ENCODE measurements at regions not wholly inside any gene's neighbourhood (a gene's known extent, or its start where the extent isn't known, plus 50 kb on each side); places are given as distances from the start of the nearest gene placed in this dataset.

DNA sequence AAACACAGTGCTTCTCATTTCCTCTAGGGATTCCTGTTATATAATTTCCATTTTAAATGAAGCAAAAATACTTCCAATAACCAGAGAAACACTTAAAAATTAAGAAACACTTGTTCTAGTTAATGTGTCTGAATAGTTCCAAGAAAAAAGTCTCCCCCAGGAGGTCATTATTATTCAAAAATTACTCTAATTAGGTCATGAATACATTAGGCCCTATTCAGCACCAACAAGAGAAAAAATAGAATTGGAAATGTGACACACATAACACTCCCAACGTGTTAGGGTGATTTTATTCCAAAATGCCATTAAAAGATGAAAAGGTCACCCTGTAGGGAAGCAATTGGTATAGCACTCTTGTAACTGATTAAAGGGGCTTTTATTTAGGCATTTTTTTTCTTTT, 382.1 kb downstream of the TUSC7 start:
- no peak for TF ChIP-seq Cebpa-rat (IDR thresholded peaks at IDR 0.05)
- Histone ChIP-seq H3K36me3 (no peaks in the 10 kb centered on the region), H3K27me3 (no peaks in the 10 kb centered on the region), H3K4me3 (no peak overlapping the region), H4K20me1 (no peaks in the 10 kb centered on the region), H3K27ac (no peak overlapping the region), H3K9ac (no peak overlapping the region), H3K9me3 (replicated peaks in 1 of 11) (no peaks in the 10 kb centered on the region), H3K4me1 (no peaks in the 10 kb centered on the region), H3K4me2 (no peak overlapping the region)

DNA sequence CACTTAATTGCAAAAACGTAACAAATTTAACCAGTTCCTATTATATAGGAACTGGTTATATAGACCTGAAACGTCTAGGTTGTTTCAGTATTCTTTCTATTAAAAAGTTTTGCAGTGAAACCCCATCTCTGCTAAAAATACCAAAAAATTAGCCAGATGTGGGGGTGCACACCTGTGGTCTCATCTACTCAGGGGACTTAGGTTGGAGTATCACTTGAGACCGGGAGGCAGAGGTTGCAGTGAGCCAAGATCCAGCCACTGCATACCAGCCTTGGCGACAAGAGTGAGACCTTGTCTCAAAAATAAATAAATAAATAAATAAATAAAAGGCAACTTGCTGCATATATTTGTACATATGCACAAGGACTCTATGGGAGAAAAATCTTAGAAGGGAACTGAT, 387.0 kb downstream of the TUSC7 start:
- H3K36me3 ChIP-seq: no peaks in the 10 kb centered on the region
- no peak overlapping the region for H3K27ac ChIP-seq
- no peaks in the 10 kb centered on the region for H3K4me1 ChIP-seq
- no peak overlapping the region for H3K9ac ChIP-seq
- no peak overlapping the region for H3K4me3 ChIP-seq
- H4K20me1 ChIP-seq: no peaks in the 10 kb centered on the region
- no peak for TF ChIP-seq Cebpa-rat (IDR thresholded peaks at IDR 0.05)
- no peak overlapping the region for H3K4me2 ChIP-seq
- no peaks in the 10 kb centered on the region for H3K9me3 ChIP-seq (replicated peaks in 1 of 11)
- H3K27me3 ChIP-seq: no peaks in the 10 kb centered on the region

DNA sequence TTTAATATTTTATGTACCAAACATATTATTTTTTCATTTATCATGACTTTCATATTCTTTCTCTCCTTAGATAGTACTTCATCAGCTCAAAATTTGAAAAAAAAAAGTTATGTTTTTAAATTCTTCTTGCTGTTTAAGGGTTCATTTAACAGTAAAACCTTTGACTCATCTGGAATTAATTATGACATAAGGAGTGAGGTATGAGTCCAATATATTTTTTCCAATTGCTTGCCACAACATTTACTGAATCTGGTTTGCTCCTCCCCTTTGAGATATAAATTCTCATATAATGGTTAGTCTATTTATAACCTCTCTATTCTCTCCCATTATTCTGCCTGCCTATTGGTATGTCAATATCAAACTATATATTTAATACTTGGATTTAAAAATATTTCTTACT, 387.8 kb downstream of the TUSC7 start:
- TF ChIP-seq Cebpa-rat (IDR thresholded peaks at IDR 0.05): no peak
- Histone ChIP-seq H3K4me3 (no peak overlapping the region), H3K27ac (no peak overlapping the region), H3K36me3 (no peaks in the 10 kb centered on the region), H3K4me2 (no peak overlapping the region), H4K20me1 (no peaks in the 10 kb centered on the region), H3K9ac (no peak overlapping the region), H3K27me3 (no peaks in the 10 kb centered on the region), H3K4me1 (no peaks in the 10 kb centered on the region), H3K9me3 (replicated peaks in 1 of 11) (no peaks in the 10 kb centered on the region)

DNA sequence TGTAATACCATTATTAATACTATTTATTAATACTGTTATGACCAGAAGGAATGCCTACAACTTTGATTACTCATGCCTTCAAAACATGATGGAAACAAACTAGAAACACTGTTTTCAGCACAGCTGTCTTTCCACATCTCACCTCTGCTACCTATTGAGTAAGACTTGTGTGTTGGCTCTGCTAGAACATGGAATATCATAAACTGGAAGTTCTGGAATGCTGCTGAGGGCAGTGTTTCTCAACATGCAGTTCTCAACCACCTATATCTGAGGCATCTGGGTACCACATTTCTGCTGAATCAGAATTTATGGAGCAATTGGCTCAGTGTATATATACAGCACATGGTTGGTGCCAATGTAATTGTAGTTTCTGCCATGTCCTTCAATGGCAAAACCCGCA, 392.1 kb downstream of the TUSC7 start:
- Histone ChIP-seq H3K9me3 (replicated peaks in 1 of 11) (no peaks in the 10 kb centered on the region), H4K20me1 (no peaks in the 10 kb centered on the region), H3K4me1 (no peaks in the 10 kb centered on the region), H3K27me3 (no peaks in the 10 kb centered on the region), H3K4me2 (no peak overlapping the region), H3K9ac (no peak overlapping the region), H3K4me3 (no peak overlapping the region), H3K36me3 (no peaks in the 10 kb centered on the region), H3K27ac (no peak overlapping the region)
- no peak for TF ChIP-seq Cebpa-rat (IDR thresholded peaks at IDR 0.05)

DNA sequence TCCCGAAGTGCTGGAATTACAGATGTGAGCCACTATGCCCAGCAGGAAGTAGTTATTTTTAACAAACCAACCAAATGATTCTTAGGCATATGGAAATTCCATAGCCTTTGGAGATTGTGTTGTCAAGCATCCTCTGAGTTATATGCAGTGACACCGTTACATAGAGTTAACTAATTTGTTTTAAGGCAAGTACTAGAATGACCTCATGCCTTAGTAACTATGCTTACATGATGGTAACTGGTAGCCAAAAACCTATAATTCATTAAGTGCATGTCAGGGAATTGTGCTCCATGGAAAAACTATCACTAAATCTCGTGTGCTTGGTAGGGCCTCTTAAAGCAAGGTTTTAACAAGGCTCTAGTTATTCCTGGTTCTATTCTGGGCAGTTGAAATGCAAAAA, 392.8 kb downstream of the TUSC7 start:
- no peak for TF ChIP-seq Cebpa-rat (IDR thresholded peaks at IDR 0.05)
- H3K4me2 ChIP-seq: no peak overlapping the region
- no peaks in the 10 kb centered on the region for H3K36me3 ChIP-seq
- no peak overlapping the region for H3K27ac ChIP-seq
- no peaks in the 10 kb centered on the region for H3K4me1 ChIP-seq
- H3K9ac ChIP-seq: no peak overlapping the region
- no peaks in the 10 kb centered on the region for H3K9me3 ChIP-seq (replicated peaks in 1 of 11)
- no peaks in the 10 kb centered on the region for H3K27me3 ChIP-seq
- H3K4me3 ChIP-seq: no peak overlapping the region
- no peaks in the 10 kb centered on the region for H4K20me1 ChIP-seq

DNA sequence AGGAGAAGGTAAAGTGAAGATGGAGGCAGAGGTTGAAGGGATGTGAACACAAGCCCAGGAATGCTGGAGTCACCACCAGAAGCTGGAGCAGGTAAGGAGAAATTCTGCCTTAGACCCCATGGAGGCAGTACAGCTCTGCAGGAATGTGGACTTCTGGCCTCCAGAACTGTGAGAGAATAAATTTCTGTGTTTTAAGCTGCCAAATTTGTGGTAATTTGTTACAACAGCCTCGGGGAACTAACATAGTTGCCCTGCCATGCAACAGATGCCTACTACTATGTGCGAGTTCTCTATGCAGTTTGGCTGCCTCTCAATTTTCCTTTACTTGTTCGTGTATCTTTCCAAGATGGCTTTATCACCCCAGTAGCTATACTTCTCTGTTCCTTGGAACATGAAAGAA, 394.1 kb downstream of the TUSC7 start:
- Histone ChIP-seq H3K4me1 (no peaks in the 10 kb centered on the region), H3K4me2 (no peak overlapping the region), H3K9me3 (replicated peaks in 1 of 11) (no peaks in the 10 kb centered on the region), H3K36me3 (no peaks in the 10 kb centered on the region), H3K9ac (no peak overlapping the region), H3K4me3 (no peak overlapping the region), H4K20me1 (no peaks in the 10 kb centered on the region), H3K27ac (no peak overlapping the region), H3K27me3 (no peaks in the 10 kb centered on the region)
- TF ChIP-seq Cebpa-rat (IDR thresholded peaks at IDR 0.05): no peak

DNA sequence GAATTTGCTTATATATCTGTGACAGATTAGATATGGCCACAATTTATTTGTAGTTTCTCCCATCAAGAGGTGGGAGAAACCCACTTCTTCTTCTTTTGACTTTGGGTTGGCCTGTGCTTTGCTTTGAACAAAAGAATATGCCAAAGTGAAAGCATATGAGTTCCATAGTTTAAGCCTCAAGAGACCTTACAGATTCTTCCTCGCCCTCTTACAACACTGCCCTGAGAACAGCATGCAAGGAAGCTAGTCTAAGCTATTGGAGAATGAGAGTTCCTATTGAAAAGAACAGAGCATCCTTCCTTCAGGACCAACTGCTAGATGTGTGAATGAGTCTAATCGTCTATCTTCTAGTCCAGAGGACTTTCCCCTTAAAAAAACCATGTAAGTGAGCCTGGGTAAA, 394.8 kb downstream of the TUSC7 start:
- no peak overlapping the region for H3K27ac ChIP-seq
- H3K9ac ChIP-seq: no peak overlapping the region
- H3K4me2 ChIP-seq: no peak overlapping the region
- H3K4me3 ChIP-seq: no peak overlapping the region
- TF ChIP-seq Cebpa-rat (IDR thresholded peaks at IDR 0.05): no peak
- no peaks in the 10 kb centered on the region for H3K9me3 ChIP-seq (replicated peaks in 1 of 11)
- no peaks in the 10 kb centered on the region for H3K27me3 ChIP-seq
- H3K4me1 ChIP-seq: no peaks in the 10 kb centered on the region
- no peaks in the 10 kb centered on the region for H3K36me3 ChIP-seq
- no peaks in the 10 kb centered on the region for H4K20me1 ChIP-seq

DNA sequence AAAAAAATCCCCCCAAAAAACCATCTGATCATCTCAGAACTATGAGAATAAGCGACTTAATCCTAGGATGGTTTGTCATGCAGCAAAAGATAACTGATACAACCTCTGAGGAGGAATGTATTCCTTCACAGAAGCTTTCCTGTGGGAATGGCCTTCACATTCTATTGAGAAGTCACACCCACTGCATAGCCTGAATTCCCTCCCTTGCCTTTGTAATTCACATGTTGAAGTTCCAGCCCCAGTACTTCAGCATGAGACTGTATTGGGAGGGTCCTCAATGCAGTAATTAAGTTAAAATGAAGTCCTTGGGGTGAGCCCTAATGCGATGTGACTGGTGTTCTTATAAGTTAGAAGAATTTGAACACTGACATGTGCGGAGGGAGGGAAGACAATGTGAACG, 395.2 kb downstream of the TUSC7 start:
- H3K36me3 ChIP-seq: no peaks in the 10 kb centered on the region
- H3K4me3 ChIP-seq: no peak overlapping the region
- H3K27me3 ChIP-seq: no peaks in the 10 kb centered on the region
- H3K9ac ChIP-seq: no peak overlapping the region
- H3K4me2 ChIP-seq: no peak overlapping the region
- H4K20me1 ChIP-seq: no peaks in the 10 kb centered on the region
- H3K4me1 ChIP-seq: no peaks in the 10 kb centered on the region
- no peaks in the 10 kb centered on the region for H3K9me3 ChIP-seq (replicated peaks in 1 of 11)
- H3K27ac ChIP-seq: no peak overlapping the region
- no peak for TF ChIP-seq Cebpa-rat (IDR thresholded peaks at IDR 0.05)

DNA sequence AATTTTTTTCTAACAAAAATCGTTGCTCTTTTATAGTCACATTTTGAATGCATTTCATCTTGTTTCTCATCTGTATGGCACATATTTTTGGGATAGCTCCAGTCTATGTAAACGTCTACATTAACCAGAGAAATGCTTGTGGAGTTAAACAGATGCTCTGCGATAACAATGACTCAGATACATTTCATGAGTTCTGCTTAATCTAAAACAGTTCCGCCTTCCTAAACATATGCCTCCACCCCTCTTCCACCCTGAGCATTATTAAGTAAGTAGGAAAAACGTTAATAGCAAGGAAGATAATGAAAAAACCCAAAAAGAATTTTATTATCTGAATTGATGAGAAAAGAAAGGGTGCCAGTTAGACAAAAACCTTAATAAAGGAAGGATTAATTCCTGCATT, 396.1 kb downstream of the TUSC7 start:
- H3K27me3 ChIP-seq: no peaks in the 10 kb centered on the region
- no peaks in the 10 kb centered on the region for H4K20me1 ChIP-seq
- H3K9me3 ChIP-seq (replicated peaks in 1 of 11): no peaks in the 10 kb centered on the region
- H3K4me2 ChIP-seq: no peak overlapping the region
- H3K9ac ChIP-seq: no peak overlapping the region
- H3K27ac ChIP-seq: no peak overlapping the region
- no peak overlapping the region for H3K4me3 ChIP-seq
- no peaks in the 10 kb centered on the region for H3K36me3 ChIP-seq
- no peaks in the 10 kb centered on the region for H3K4me1 ChIP-seq
- no peak for TF ChIP-seq Cebpa-rat (IDR thresholded peaks at IDR 0.05)

DNA sequence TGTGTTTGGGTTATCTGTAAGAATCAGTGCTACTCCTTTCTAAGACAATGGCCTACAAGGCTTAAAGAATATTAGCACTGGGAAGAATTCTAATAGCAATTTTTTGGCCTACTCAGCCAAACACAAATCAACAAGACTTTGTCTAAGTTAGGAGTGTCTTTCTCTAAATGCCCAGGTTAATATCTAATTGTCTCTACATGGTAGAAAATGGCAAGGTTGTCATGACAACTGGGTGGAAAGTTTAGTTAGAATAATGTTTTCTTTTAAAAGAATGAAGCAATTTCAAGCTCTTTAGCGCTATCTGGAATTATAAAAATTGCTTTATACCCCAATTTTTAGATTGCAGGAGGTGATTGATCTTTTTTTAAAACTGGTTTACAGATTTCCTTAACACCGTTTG, 396.8 kb downstream of the TUSC7 start:
- Histone ChIP-seq H3K9me3 (replicated peaks in 1 of 11) (no peaks in the 10 kb centered on the region), H3K36me3 (no peaks in the 10 kb centered on the region), H3K9ac (no peak overlapping the region), H3K27me3 (no peaks in the 10 kb centered on the region), H3K4me1 (no peaks in the 10 kb centered on the region), H3K27ac (no peak overlapping the region), H4K20me1 (no peaks in the 10 kb centered on the region), H3K4me2 (no peak overlapping the region), H3K4me3 (no peak overlapping the region)
- TF ChIP-seq Cebpa-rat (IDR thresholded peaks at IDR 0.05): no peak

DNA sequence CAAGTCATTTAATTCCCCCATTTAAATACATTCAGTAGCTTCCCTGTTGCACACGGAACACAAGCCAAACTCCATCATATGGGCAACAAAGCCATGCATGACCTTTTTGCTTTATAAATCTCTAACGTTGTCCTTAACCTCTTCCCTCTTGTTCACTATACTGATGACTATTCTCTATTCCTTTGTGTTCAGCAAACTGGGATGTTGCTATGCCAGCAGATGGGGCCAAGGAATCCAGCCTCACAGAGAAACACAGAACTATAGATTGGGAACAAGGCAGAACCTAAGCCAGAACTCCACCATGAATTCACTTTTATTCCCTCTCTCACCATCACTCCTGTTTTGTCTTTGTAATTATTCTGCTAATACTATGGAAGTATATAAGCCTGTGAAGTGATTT, 398.4 kb downstream of the TUSC7 start:
- Histone ChIP-seq H3K27ac (no peak overlapping the region), H3K4me3 (no peak overlapping the region), H4K20me1 (no peaks in the 10 kb centered on the region), H3K9me3 (replicated peaks in 1 of 11) (no peaks in the 10 kb centered on the region), H3K4me2 (no peak overlapping the region), H3K4me1 (no peaks in the 10 kb centered on the region), H3K27me3 (no peaks in the 10 kb centered on the region), H3K9ac (no peak overlapping the region), H3K36me3 (no peaks in the 10 kb centered on the region)
- TF ChIP-seq Cebpa-rat (IDR thresholded peaks at IDR 0.05): no peak
